Body of pancreas (tissue), 4 donors: ENCODE measurements at regions not wholly inside any gene's neighbourhood (a gene's known extent, or its start where the extent isn't known, plus 50 kb on each side); places are given as distances from the start of the nearest gene placed in this dataset.

Experiments
- POLR2A ChIP-seq, 3 donors: fragments of 450-650 bp; IDR thresholded peaks; one replicate each; pipeline ENCODE4 v1.6.1; 2016; ENCODE audit warnings: antibody characterized with exemption in 3 of 3, mild to moderate bottlenecking in 2 of 3
- TF ChIP-seq, protein P1 (sequence below), 7 experiments: fragments of 450-650 bp in 4 of 7; fragments of 200-600 bp in 3 of 7; sonication (generic) in 3 of 7; IDR thresholded peaks; one replicate each; pipeline ENCODE4 v1.5.1; 2016 to 2019; ENCODE audit warnings: antibody characterized with exemption in 7 of 7

DNA sequence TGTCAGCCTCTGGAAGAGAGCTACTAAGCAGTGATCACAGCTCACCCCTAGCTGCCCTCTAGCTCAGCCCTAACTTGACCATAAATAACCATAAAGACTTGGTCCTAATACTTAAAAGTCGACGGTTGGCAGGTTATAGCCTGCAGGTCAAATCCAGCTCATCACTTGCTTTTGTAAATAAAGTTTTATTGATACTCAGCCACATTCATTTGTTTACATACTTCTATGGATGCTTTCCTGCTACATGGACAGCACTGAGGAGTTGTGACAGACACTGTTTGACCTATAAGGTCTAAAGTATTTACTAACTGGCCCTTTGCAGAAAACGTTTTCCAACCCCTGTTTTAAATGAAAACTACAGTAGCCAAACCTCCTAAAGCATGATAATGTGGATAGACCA is 151.6 kb upstream of the ASIC2 start:
- no peak for TF ChIP-seq POLR2A (IDR thresholded peaks at IDR 0.05)
- TF ChIP-seq, protein P1, sequence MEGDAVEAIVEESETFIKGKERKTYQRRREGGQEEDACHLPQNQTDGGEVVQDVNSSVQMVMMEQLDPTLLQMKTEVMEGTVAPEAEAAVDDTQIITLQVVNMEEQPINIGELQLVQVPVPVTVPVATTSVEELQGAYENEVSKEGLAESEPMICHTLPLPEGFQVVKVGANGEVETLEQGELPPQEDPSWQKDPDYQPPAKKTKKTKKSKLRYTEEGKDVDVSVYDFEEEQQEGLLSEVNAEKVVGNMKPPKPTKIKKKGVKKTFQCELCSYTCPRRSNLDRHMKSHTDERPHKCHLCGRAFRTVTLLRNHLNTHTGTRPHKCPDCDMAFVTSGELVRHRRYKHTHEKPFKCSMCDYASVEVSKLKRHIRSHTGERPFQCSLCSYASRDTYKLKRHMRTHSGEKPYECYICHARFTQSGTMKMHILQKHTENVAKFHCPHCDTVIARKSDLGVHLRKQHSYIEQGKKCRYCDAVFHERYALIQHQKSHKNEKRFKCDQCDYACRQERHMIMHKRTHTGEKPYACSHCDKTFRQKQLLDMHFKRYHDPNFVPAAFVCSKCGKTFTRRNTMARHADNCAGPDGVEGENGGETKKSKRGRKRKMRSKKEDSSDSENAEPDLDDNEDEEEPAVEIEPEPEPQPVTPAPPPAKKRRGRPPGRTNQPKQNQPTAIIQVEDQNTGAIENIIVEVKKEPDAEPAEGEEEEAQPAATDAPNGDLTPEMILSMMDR (IDR thresholded peaks at IDR 0.05): no peak
